Testis (tissue), 2 donors: ENCODE measurements at regions not wholly inside any gene's neighbourhood (a gene's known extent, or its start where the extent isn't known, plus 50 kb on each side); places are given as distances from the start of the nearest gene placed in this dataset.

Experiments
- CTCF ChIP-seq, 3 experiments: fragments of 450-650 bp in 2 of 3; fragments of 200-600 bp in 1 of 3; sonication (generic) in 1 of 3; IDR thresholded peaks; one replicate each; pipeline ENCODE4 v1.5.1; 2016 to 2019; ENCODE audit warnings: antibody characterized with exemption in 3 of 3, mild to moderate bottlenecking in 2 of 3, moderate library complexity in 1 of 3
- POLR2A ChIP-seq: fragments of 450-650 bp; IDR thresholded peaks from one replicate; pipeline ENCODE4 v1.6.1; 2017; ENCODE audit warnings: antibody characterized with exemption, mild to moderate bottlenecking, moderate library complexity

- TF ChIP-seq CTCF (IDR thresholded peaks at IDR 0.05) (no peak), POLR2A (no peak)
Observed at GRCh38 chr13:73300718-73301425, 242.1 kb downstream of the KLF5 start.
